ENCODE measurements at regions not wholly inside any gene's neighbourhood (a gene's known extent, or its start where the extent isn't known, plus 50 kb on each side); places are given as distances from the start of the nearest gene placed in this dataset.
"Not testable (repeated sequence)": the region's sequence is repeated elsewhere in the genome, so short reads cannot be mapped to it uniquely, and the experiment has no call there.

- Histone ChIP-seq H3K9me3 (no peaks in the 10 kb centered on the region), H4K20me1 (no peaks in the 10 kb centered on the region), H3K36me3 (no peaks in the 10 kb centered on the region), H3K27me3 (no peaks in the 10 kb centered on the region), H3K4me2 (no peak overlapping the region), H3K4me1 (no peaks in the 10 kb centered on the region), H3K9ac (no peak overlapping the region), H3K27ac (no peak overlapping the region), H3K4me3 (no peak overlapping the region)
- no peak for TF ChIP-seq Cebpa-rat (IDR thresholded peaks at IDR 0.05)
Measured at GRCh38 chr9:106228861-106229260, 534.5 kb downstream of the TMEM38B start.

DNA sequence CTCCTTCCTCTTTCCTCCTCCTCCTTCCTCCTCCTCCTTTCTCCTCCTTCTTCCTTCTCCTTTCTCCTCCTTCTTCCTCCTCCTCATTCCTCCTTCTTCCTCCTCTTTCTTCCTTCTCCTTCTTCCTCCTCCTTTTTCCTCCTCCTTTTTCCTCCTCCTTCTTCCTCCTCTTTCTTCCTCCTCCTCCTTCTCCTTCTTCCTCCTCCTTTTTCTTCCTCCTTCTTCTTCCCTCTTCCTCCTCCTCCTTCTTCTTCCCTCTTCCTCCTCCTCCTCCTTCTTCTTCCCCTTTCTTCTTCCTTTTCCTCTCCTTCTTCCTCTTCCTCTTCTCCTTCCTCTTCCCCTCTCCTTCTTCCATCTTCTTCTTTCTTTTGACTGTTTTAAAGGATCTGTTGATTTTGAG is 538.8 kb downstream of the TMEM38B start:
- Histone ChIP-seq H3K9me3 (no peaks in the 10 kb centered on the region), H3K4me3 (no peak overlapping the region), H3K4me2 (no peak overlapping the region), H3K9ac (no peak overlapping the region), H3K4me1 (no peaks in the 10 kb centered on the region), H3K27me3 (no peaks in the 10 kb centered on the region), H3K27ac (no peak overlapping the region), H3K36me3 (no peaks in the 10 kb centered on the region), H4K20me1 (no peaks in the 10 kb centered on the region)
- no peak for TF ChIP-seq Cebpa-rat (IDR thresholded peaks at IDR 0.05)

GRCh38 chr9:106260908-106261307 is 566.6 kb downstream of the TMEM38B start:
- H3K9me3 ChIP-seq, H3K9ac ChIP-seq, H3K4me3 ChIP-seq, H4K20me1 ChIP-seq, H3K27ac ChIP-seq, H3K4me2 ChIP-seq, H3K4me1 ChIP-seq, H3K27me3 ChIP-seq, H3K36me3 ChIP-seq: not testable (repeated sequence)

DNA sequence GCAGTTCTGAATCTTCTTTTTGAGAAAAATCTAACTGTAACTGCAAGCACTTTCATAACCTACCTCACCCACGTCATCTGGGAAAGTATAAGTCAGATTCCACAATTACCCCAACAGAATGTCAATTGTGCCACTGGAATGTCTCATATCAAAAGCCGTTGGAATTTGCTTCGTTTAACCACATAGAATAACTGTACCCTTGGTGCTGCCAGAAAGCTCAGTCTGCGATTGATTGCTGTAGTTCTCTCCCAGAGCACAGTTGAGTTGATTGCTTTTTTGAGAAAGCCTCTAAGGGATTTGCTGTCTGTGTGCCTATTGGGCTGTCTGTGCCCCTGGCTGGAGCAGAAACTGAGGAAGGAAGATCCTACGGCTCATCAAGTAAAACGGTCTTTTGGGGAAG is 583.6 kb downstream of the TMEM38B start:
- Histone ChIP-seq H3K4me2 (no peak overlapping the region), H3K4me1 (no peaks in the 10 kb centered on the region), H3K9me3 (no peaks in the 10 kb centered on the region; the same call in 1 of the 2 replicates), H3K36me3 (no peaks in the 10 kb centered on the region), H3K27ac (no peak overlapping the region), H3K9ac (no peak overlapping the region), H3K4me3 (no peak overlapping the region), H4K20me1 (no peaks in the 10 kb centered on the region), H3K27me3 (no peaks in the 10 kb centered on the region)
- TF ChIP-seq Cebpa-rat (IDR thresholded peaks at IDR 0.05): no peak

GRCh38 chr9:106283769-106284168 is 579.2 kb upstream of the ZNF462 start:
- no peak for TF ChIP-seq Cebpa-rat (IDR thresholded peaks at IDR 0.05)
- no peak overlapping the region for H3K9ac ChIP-seq
- H3K4me3 ChIP-seq: no peak overlapping the region
- H3K4me1 ChIP-seq: no peaks in the 10 kb centered on the region
- H3K36me3 ChIP-seq: no peaks in the 10 kb centered on the region
- no peak overlapping the region for H3K4me2 ChIP-seq
- H3K9me3 ChIP-seq: no peaks in the 10 kb centered on the region
- no peaks in the 10 kb centered on the region for H4K20me1 ChIP-seq
- no peaks in the 10 kb centered on the region for H3K27me3 ChIP-seq
- no peak overlapping the region for H3K27ac ChIP-seq

GRCh38 chr9:106284296-106284695 is 578.7 kb upstream of the ZNF462 start:
- no peak for TF ChIP-seq Cebpa-rat (IDR thresholded peaks at IDR 0.05)

DNA sequence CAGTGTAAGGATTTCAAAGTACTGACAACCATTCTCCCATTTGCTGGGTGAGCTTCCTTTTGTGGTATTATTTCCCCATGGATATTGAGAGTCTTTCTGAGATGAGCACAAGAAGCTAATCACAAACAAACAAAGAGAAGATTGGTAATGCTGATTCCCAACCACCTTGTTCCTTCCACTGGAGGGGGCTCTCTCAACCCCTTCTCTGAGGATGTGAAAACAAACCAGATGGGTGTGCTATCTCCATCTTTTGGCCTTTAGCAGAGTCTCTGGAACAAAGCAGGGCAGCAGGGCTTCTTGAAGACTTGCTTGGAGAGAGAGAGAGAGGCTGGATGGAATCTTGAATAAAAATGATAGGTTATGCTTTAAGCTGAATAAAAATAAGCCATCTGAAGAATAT is 576.7 kb upstream of the ZNF462 start:
- H4K20me1 ChIP-seq: no peaks in the 10 kb centered on the region
- no peak for TF ChIP-seq Cebpa-rat (IDR thresholded peaks at IDR 0.05)
- H3K36me3 ChIP-seq: no peaks in the 10 kb centered on the region
- H3K4me1 ChIP-seq: no peaks in the 10 kb centered on the region
- H3K4me3 ChIP-seq: no peak overlapping the region
- H3K27me3 ChIP-seq: no peaks in the 10 kb centered on the region
- no peak overlapping the region for H3K9ac ChIP-seq
- no peaks in the 10 kb centered on the region for H3K9me3 ChIP-seq
- no peak overlapping the region for H3K27ac ChIP-seq
- H3K4me2 ChIP-seq: no peak overlapping the region

More at GRCh38 chr9:106284296-106284695, 578.7 kb upstream of the ZNF462 start:
- Histone ChIP-seq H3K4me3 (no peak overlapping the region), H3K36me3 (no peaks in the 10 kb centered on the region), H3K9me3 (no peaks in the 10 kb centered on the region), H3K27me3 (no peaks in the 10 kb centered on the region), H3K9ac (no peak overlapping the region), H4K20me1 (no peaks in the 10 kb centered on the region), H3K4me1 (no peaks in the 10 kb centered on the region), H3K4me2 (no peak overlapping the region), H3K27ac (no peak overlapping the region)

GRCh38 chr9:106287091-106287631 is 575.8 kb upstream of the ZNF462 start:
- H3K4me1 ChIP-seq: no peaks in the 10 kb centered on the region
- H3K4me2 ChIP-seq: no peak overlapping the region
- no peak overlapping the region for H3K27ac ChIP-seq
- no peak for TF ChIP-seq Cebpa-rat (IDR thresholded peaks at IDR 0.05)
- no peak overlapping the region for H3K9ac ChIP-seq
- H3K36me3 ChIP-seq: no peaks in the 10 kb centered on the region
- no peaks in the 10 kb centered on the region for H3K27me3 ChIP-seq
- no peaks in the 10 kb centered on the region for H4K20me1 ChIP-seq
- no peaks in the 10 kb centered on the region for H3K9me3 ChIP-seq
- H3K4me3 ChIP-seq: no peak overlapping the region

GRCh38 chr9:106287731-106288130 is 575.2 kb upstream of the ZNF462 start:
- H3K4me1 ChIP-seq: no peaks in the 10 kb centered on the region

GRCh38 chr9:106288689-106289088 is 574.3 kb upstream of the ZNF462 start:
- Histone ChIP-seq H3K36me3 (no peaks in the 10 kb centered on the region), H3K4me1 (no peaks in the 10 kb centered on the region), H3K9me3 (no peaks in the 10 kb centered on the region), H3K27ac (no peak overlapping the region), H3K9ac (no peak overlapping the region), H3K4me3 (no peak overlapping the region), H3K4me2 (no peak overlapping the region), H3K27me3 (no peaks in the 10 kb centered on the region), H4K20me1 (no peaks in the 10 kb centered on the region)
- no peak for TF ChIP-seq Cebpa-rat (IDR thresholded peaks at IDR 0.05)

More at GRCh38 chr9:106287731-106288130, 575.2 kb upstream of the ZNF462 start:
- no peak for TF ChIP-seq Cebpa-rat (IDR thresholded peaks at IDR 0.05)
- Histone ChIP-seq H3K4me3 (no peak overlapping the region), H4K20me1 (no peaks in the 10 kb centered on the region), H3K9me3 (no peaks in the 10 kb centered on the region), H3K9ac (no peak overlapping the region), H3K27me3 (no peaks in the 10 kb centered on the region), H3K27ac (no peak overlapping the region), H3K4me2 (no peak overlapping the region), H3K36me3 (no peaks in the 10 kb centered on the region)

DNA sequence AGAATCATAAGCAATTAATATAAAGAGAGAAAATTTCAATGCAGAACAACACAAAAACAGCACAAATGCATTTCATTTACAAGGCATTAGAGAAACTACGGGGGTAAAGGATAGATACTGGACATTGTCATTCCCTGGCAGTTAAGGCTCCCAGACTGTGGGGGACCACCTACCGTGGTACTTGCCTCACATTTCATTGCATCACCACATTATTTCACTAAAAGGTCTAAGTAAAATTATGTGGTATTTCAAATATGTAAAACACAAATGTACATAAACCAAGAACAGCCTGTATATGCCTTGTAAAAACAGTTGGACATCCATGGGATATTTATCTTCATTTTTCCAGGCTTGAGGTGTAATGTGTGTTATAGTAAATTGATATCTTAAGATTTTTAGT is 571.2 kb upstream of the ZNF462 start:
- no peak overlapping the region for H3K27ac ChIP-seq
- H3K9ac ChIP-seq: no peak overlapping the region
- TF ChIP-seq Cebpa-rat (IDR thresholded peaks at IDR 0.05): no peak
- H4K20me1 ChIP-seq: no peaks in the 10 kb centered on the region
- no peaks in the 10 kb centered on the region for H3K4me1 ChIP-seq
- H3K9me3 ChIP-seq: no peaks in the 10 kb centered on the region
- H3K36me3 ChIP-seq: no peaks in the 10 kb centered on the region
- H3K4me3 ChIP-seq: no peak overlapping the region
- no peak overlapping the region for H3K4me2 ChIP-seq
- no peaks in the 10 kb centered on the region for H3K27me3 ChIP-seq
